ENCODE measurements at regions not wholly inside any gene's neighbourhood (a gene's known extent, or its start where the extent isn't known, plus 50 kb on each side); places are given as distances from the start of the nearest gene placed in this dataset.

DNA sequence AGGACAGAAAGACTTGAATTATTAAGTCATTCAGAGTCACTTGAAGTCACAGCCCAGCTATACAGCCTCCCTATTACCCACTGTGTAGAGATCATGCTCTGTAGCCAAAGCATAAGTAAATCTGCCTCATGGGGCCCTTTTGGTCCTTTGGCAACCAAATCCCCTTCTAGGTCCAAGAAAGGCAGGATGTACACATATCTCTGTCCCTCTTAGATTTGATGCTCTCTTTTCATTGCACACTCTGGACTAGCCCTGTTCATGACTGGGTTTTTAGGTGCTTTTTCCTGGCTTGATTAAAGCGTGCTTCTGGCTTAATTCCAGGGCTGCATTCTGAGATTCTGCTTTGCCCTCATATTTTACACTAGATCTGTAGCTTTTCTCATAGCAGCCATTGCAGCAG lies 296.8 kb downstream of the TENT5A start:
- no peaks in the 10 kb centered on the region for H3K9me3 ChIP-seq
- peak in 1 of 2 donors; percentile 30 for DNase-seq
- H3K36me3 ChIP-seq = no peaks in the 10 kb centered on the region
- WGBS, 5 donors = 20 to 48% (median 22%) methylated on average over 1 of the region's 1 CpG
- H3K27ac ChIP-seq = no peak overlapping the region
- no peak overlapping the region for H3K4me3 ChIP-seq
- no peaks in the 10 kb centered on the region for H3K27me3 ChIP-seq
- intact Hi-C loops (cut with DNase I; ENCODE audit: low total_unique reads) = no loop called here
- TF ChIP-seq, protein P1, sequence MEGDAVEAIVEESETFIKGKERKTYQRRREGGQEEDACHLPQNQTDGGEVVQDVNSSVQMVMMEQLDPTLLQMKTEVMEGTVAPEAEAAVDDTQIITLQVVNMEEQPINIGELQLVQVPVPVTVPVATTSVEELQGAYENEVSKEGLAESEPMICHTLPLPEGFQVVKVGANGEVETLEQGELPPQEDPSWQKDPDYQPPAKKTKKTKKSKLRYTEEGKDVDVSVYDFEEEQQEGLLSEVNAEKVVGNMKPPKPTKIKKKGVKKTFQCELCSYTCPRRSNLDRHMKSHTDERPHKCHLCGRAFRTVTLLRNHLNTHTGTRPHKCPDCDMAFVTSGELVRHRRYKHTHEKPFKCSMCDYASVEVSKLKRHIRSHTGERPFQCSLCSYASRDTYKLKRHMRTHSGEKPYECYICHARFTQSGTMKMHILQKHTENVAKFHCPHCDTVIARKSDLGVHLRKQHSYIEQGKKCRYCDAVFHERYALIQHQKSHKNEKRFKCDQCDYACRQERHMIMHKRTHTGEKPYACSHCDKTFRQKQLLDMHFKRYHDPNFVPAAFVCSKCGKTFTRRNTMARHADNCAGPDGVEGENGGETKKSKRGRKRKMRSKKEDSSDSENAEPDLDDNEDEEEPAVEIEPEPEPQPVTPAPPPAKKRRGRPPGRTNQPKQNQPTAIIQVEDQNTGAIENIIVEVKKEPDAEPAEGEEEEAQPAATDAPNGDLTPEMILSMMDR (IDR thresholded peaks at IDR 0.05) = no peak
- TF ChIP-seq EP300 (IDR thresholded peaks at IDR 0.05) (no peak), POLR2AphosphoS5 (IDR thresholded peaks at IDR 0.05) (no peak), POLR2A (IDR thresholded peaks at IDR 0.05) (no peak)
- peaks cover 0 to 9% (median 2%) of the 10 kb centered on the region in 4 donors for H3K4me1 ChIP-seq

DNA sequence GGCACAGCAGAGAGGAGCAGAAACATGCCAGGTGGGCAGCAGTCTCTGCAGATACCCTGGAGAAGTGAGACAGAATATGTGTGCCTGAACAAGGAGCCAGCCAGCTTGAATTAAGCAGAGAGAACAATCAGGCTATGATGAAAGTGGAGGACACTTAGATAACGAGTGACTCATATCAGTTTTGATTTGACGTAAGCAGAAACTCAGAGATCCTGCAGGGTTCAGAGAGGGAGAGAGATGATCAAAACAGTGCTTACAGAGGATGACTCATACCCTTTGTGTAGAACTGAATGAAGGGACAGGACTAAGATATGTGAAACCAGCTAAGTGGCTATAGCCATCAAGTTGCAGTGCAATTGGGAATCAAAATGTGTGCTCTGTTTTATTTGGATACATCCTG lies 300.7 kb downstream of the TENT5A start:
- intact Hi-C loops (cut with DNase I; ENCODE audit: low total_unique reads) = no loop called here
- Histone ChIP-seq H3K4me1 (peaks cover 0 to 14% (median 2%) of the 10 kb centered on the region in 4 donors), H3K27me3 (no peaks in the 10 kb centered on the region), H3K27ac (no peak overlapping the region), H3K36me3 (no peaks in the 10 kb centered on the region), H3K4me3 (no peak overlapping the region), H3K9me3 (no peaks in the 10 kb centered on the region)
- TF ChIP-seq POLR2A (IDR thresholded peaks at IDR 0.05) = no peak
- TF ChIP-seq POLR2AphosphoS5 (IDR thresholded peaks at IDR 0.05) = peak in 2 of 3 donors; percentile 15 to 22
- 7 to 36% (median 25%) methylated on average over 2 of the region's 2 CpGs for WGBS, 5 donors
- no peak for DNase-seq

DNA sequence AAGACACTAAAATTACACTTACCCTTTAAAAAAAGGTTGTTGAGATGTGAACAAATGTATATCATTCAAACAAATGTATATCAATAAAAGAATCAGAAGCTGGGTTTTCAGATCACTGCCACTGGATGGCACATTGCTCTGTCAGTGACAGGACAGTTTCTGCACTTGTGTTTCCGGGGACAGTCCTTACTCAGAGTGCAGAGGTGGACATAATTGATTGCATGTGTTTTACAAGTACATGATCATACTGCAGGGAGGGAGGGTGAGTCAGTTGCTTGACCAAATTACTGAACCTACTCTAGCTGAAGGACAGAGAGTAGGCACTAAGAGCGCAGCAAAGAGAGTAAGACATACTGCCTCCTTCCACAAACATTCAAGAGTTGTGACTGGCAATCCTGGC lies 302.3 kb downstream of the TENT5A start:
- Histone ChIP-seq H3K27me3 (no peaks in the 10 kb centered on the region), H3K4me1 (peaks cover 0 to 30% (median 2%) of the 10 kb centered on the region in 4 donors), H3K4me3 (no peak overlapping the region), H3K9me3 (no peaks in the 10 kb centered on the region), H3K36me3 (no peaks in the 10 kb centered on the region), H3K27ac (no peak overlapping the region)
- WGBS, 5 donors = 65 to 83% (median 79%) methylated on average over 2 of the region's 2 CpGs
- no peak for DNase-seq
- intact Hi-C loops (cut with DNase I; ENCODE audit: low total_unique reads) = no loop called here
- no peak for TF ChIP-seq POLR2A (IDR thresholded peaks at IDR 0.05)
- TF ChIP-seq POLR2AphosphoS5 (IDR thresholded peaks at IDR 0.05) = no peak
- TF ChIP-seq, protein P1 (IDR thresholded peaks at IDR 0.05) = no peak
- no peak for TF ChIP-seq EP300 (IDR thresholded peaks at IDR 0.05)

DNA sequence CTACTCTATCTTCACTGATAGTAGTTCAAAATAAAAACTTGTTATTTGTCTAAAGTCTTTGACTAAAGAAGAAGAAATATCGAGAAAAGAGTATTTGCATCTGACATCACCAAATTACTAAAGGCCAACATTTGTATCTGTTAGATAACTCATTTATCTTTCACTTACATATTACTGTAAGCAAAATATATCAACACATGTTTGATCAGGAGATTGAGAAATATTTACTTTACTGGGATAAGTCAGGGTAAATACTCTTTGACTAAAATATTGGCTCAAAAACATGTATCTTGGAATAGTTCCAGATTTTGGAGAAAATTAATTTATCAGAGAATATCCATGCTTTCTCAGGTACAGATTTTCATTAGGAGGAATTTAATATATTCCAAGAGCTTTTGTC lies 306.0 kb downstream of the TENT5A start:
- H3K4me1 ChIP-seq = peaks cover 0 to 27% (median under 1%) of the 10 kb centered on the region in 4 donors
- H3K36me3 ChIP-seq = no peaks in the 10 kb centered on the region
- no peak overlapping the region for H3K27ac ChIP-seq
- no peaks in the 10 kb centered on the region for H3K27me3 ChIP-seq
- no peak for TF ChIP-seq POLR2AphosphoS5 (IDR thresholded peaks at IDR 0.05)
- no peak for TF ChIP-seq EP300 (IDR thresholded peaks at IDR 0.05)
- no peak for TF ChIP-seq POLR2A (IDR thresholded peaks at IDR 0.05)
- TF ChIP-seq, protein P1 (IDR thresholded peaks at IDR 0.05) = no peak
- H3K4me3 ChIP-seq = no peak overlapping the region
- DNase-seq = no peak
- H3K9me3 ChIP-seq = no peaks in the 10 kb centered on the region
- WGBS, 5 donors = 13 to 50% (median 24%) methylated on average over 1 of the region's 1 CpG
- intact Hi-C loops (cut with DNase I; ENCODE audit: low total_unique reads) = no loop called here

DNA sequence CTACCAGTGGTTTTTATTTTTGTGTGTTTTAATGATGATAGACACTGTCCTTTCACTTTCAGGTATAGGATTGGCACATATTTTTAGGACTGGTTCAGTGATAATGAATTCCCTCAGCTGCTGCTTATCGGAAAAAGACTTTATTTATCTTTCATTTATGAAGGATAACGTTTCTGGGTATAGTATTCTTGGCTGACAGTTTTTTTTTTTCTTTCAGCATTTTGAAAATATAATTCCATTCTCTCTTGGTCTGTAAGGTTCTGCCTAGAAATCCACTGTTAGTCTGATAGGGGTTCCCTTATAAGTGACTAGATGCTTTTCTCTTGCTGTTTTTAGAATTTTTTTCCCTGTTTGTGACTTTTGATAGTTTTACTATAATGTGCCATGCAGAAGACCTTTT lies 313.1 kb downstream of the TENT5A start:
- intact Hi-C loops (cut with DNase I; ENCODE audit: low total_unique reads) = no loop called here
- no peak overlapping the region for H3K27ac ChIP-seq

More for the DNA sequence above, 313.1 kb downstream of the TENT5A start:
- DNase-seq = no peak
- H3K27me3 ChIP-seq = no peaks in the 10 kb centered on the region
- TF ChIP-seq, protein P1 (IDR thresholded peaks at IDR 0.05) = no peak
- no peak for TF ChIP-seq POLR2A (IDR thresholded peaks at IDR 0.05)
- no peak for TF ChIP-seq POLR2AphosphoS5 (IDR thresholded peaks at IDR 0.05)
- no peak for TF ChIP-seq EP300 (IDR thresholded peaks at IDR 0.05)
- WGBS, 5 donors = 73 to 86% (median 78%) methylated on average over 2 of the region's 2 CpGs
- peaks cover 0 to 39% (median 17%) of the 10 kb centered on the region in 4 donors for H3K9me3 ChIP-seq
- H3K4me3 ChIP-seq = no peak overlapping the region
- H3K36me3 ChIP-seq = no peaks in the 10 kb centered on the region
- no peaks in the 10 kb centered on the region for H3K4me1 ChIP-seq

Data from stomach (tissue), 8 donors.